ENCODE measurements at regions not wholly inside any gene's neighbourhood (a gene's known extent, or its start where the extent isn't known, plus 50 kb on each side); places are given as distances from the start of the nearest gene placed in this dataset.

DNA sequence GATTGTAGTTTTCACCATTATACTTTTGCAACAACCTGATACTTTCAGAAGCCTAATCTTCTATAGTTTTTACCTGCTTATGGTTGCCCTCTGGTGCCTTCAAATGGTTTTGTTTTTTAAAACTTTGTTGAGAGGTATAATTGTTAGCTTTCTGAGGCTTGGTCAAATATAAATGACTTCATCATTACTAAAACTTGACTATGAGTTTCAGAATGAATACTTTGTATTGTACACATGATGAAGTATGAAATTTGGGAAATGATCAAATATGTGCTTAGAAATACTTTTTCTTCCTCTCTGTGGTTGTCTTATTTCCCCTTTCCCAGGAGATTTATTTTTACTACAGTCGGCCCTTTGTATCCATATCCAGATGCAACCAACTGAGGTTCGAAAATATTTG, 151.8 kb upstream of the B3GALT2 start:
- no CpG with 5 or more reads among the region's 2 CpGs for WGBS (ENCODE audit: extremely low coverage, insufficient coverage, insufficient read length)

GRCh38 chr1:193335806-193336428, 149.5 kb upstream of the B3GALT2 start:
- Histone ChIP-seq H3K9ac (ENCODE audit: low read length) (no peak overlapping the region), H3K9me3 (ENCODE audit: insufficient read depth, low read depth, low read length) (no peaks in the 10 kb centered on the region), H2BK120ac (ENCODE audit: insufficient read depth, low read length, poor library complexity) (no peak overlapping the region), H4K8ac (ENCODE audit: low read depth, low read length) (no peak overlapping the region), H3K23ac (ENCODE audit: low read length) (no peak overlapping the region), H2AK5ac (ENCODE audit: low read length) (no peak overlapping the region), H3K79me2 (ENCODE audit: control insufficient read depth, insufficient read depth, low read length, poor library complexity) (no peaks in the 10 kb centered on the region), H3K79me1 (ENCODE audit: low read length) (no peaks in the 10 kb centered on the region), H3K18ac (ENCODE audit: low read length) (no peak overlapping the region), H2AFZ (ENCODE audit: insufficient read depth, low read length, poor library complexity) (no peak overlapping the region), H2BK5ac (ENCODE audit: low read depth, low read length, poor library complexity) (no peak overlapping the region), H3K4me3 (ENCODE audit: low read depth, low read length) (no peak overlapping the region), H3K4me2 (ENCODE audit: low read length) (no peak overlapping the region), H3K27me3 (ENCODE audit: insufficient read depth, low read length) (no peaks in the 10 kb centered on the region), H3K4me1 (ENCODE audit: control insufficient read depth in 1 of 2, insufficient read depth in 2 of 2, low read length in 2 of 2) (peaks cover 0 to 2% of the 10 kb centered on the region in 2 experiments), H2BK12ac (ENCODE audit: low read length) (no peak overlapping the region), H3K4ac (ENCODE audit: low read depth, low read length) (no peak overlapping the region), H4K12ac (ENCODE audit: low read depth, low read length) (no peak overlapping the region), H3K36me3 (ENCODE audit: control insufficient read depth in 1 of 2, insufficient read depth in 2 of 2, low read length in 2 of 2) (no peaks in the 10 kb centered on the region), H4K91ac (ENCODE audit: low read depth, low read length) (no peak overlapping the region), H3K27ac (ENCODE audit: low read depth, low read length) (no peak overlapping the region), H3K14ac (ENCODE audit: low read length) (no peak overlapping the region)
- peak in 1 of 2 donors; percentile 37 for DNase-seq
- no CpG with 5 or more reads among the region's 1 CpG for WGBS (ENCODE audit: extremely low coverage, insufficient coverage, insufficient read length)

More for the DNA sequence above, 151.8 kb upstream of the B3GALT2 start:
- no peaks in the 10 kb centered on the region for H3K36me3 ChIP-seq (ENCODE audit: control insufficient read depth in 1 of 2, insufficient read depth in 2 of 2, low read length in 2 of 2)
- no peak overlapping the region for H2BK5ac ChIP-seq (ENCODE audit: low read depth, low read length, poor library complexity)
- no peak overlapping the region for H3K4ac ChIP-seq (ENCODE audit: low read depth, low read length)
- H3K27me3 ChIP-seq (ENCODE audit: insufficient read depth, low read length): no peaks in the 10 kb centered on the region
- peaks cover 0 to 2% of the 10 kb centered on the region in 2 experiments for H3K4me1 ChIP-seq (ENCODE audit: control insufficient read depth in 1 of 2, insufficient read depth in 2 of 2, low read length in 2 of 2)
- no peak overlapping the region for H2AK5ac ChIP-seq (ENCODE audit: low read length)
- H3K18ac ChIP-seq (ENCODE audit: low read length): no peak overlapping the region
- H4K91ac ChIP-seq (ENCODE audit: low read depth, low read length): no peak overlapping the region
- no peak overlapping the region for H3K27ac ChIP-seq (ENCODE audit: low read depth, low read length)
- peak in 1 of 2 donors; percentile 13 for DNase-seq
- H3K9me3 ChIP-seq (ENCODE audit: insufficient read depth, low read depth, low read length): no peaks in the 10 kb centered on the region
- H3K9ac ChIP-seq (ENCODE audit: low read length): no peak overlapping the region
- H2AFZ ChIP-seq (ENCODE audit: insufficient read depth, low read length, poor library complexity): no peak overlapping the region
- H2BK120ac ChIP-seq (ENCODE audit: insufficient read depth, low read length, poor library complexity): no peak overlapping the region
- H4K8ac ChIP-seq (ENCODE audit: low read depth, low read length): no peak overlapping the region
- H3K79me1 ChIP-seq (ENCODE audit: low read length): no peaks in the 10 kb centered on the region
- H3K4me2 ChIP-seq (ENCODE audit: low read length): no peak overlapping the region
- no peak overlapping the region for H2BK12ac ChIP-seq (ENCODE audit: low read length)
- H4K12ac ChIP-seq (ENCODE audit: low read depth, low read length): no peak overlapping the region
- no peak overlapping the region for H3K23ac ChIP-seq (ENCODE audit: low read length)
- no peak overlapping the region for H3K4me3 ChIP-seq (ENCODE audit: low read depth, low read length)
- H3K14ac ChIP-seq (ENCODE audit: low read length): no peak overlapping the region
- H3K79me2 ChIP-seq (ENCODE audit: control insufficient read depth, insufficient read depth, low read length, poor library complexity): no peaks in the 10 kb centered on the region

DNA sequence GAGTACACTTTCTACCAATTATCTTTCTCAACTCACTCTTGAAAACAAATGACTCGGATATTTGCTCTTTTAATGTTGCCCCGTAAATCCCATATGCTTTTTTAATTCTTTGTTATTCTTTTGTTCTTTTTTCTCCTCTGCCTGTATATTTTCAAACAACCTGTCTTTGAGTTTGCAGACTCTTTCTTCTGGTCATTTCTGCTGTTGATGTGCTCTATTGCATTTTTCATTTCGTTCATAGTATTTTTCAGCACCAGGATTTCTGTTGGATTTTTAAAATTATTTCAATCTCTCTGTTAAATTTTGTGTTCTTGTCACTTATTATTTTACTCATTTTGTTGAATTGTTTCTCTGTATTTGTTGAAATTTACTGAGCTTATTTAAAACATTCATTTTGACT, 146.8 kb upstream of the B3GALT2 start:
- no peak overlapping the region for H3K23ac ChIP-seq (ENCODE audit: low read length)
- H3K79me2 ChIP-seq (ENCODE audit: control insufficient read depth, insufficient read depth, low read length, poor library complexity): no peaks in the 10 kb centered on the region
- H2AK5ac ChIP-seq (ENCODE audit: low read length): no peak overlapping the region
- no peak overlapping the region for H2BK120ac ChIP-seq (ENCODE audit: insufficient read depth, low read length, poor library complexity)
- H3K9ac ChIP-seq (ENCODE audit: low read length): no peak overlapping the region
- no peak overlapping the region for H4K91ac ChIP-seq (ENCODE audit: low read depth, low read length)
- no peak overlapping the region for H3K4me3 ChIP-seq (ENCODE audit: low read depth, low read length)
- no peak overlapping the region for H3K14ac ChIP-seq (ENCODE audit: low read length)
- no CpG with 5 or more reads among the region's 3 CpGs for WGBS (ENCODE audit: extremely low coverage, insufficient coverage, insufficient read length)
- no peak overlapping the region for H4K8ac ChIP-seq (ENCODE audit: low read depth, low read length)
- no peaks in the 10 kb centered on the region for H3K36me3 ChIP-seq (ENCODE audit: control insufficient read depth in 1 of 2, insufficient read depth in 2 of 2, low read length in 2 of 2)
- no peak overlapping the region for H2AFZ ChIP-seq (ENCODE audit: insufficient read depth, low read length, poor library complexity)
- H3K4me1 ChIP-seq (ENCODE audit: control insufficient read depth in 1 of 2, insufficient read depth in 2 of 2, low read length in 2 of 2): no peaks in the 10 kb centered on the region
- no peak overlapping the region for H3K27ac ChIP-seq (ENCODE audit: low read depth, low read length)
- no peak overlapping the region for H3K18ac ChIP-seq (ENCODE audit: low read length)
- H4K12ac ChIP-seq (ENCODE audit: low read depth, low read length): no peak overlapping the region
- no peak overlapping the region for H3K4me2 ChIP-seq (ENCODE audit: low read length)
- H2BK5ac ChIP-seq (ENCODE audit: low read depth, low read length, poor library complexity): no peak overlapping the region
- DNase-seq: no peak
- H3K9me3 ChIP-seq (ENCODE audit: insufficient read depth, low read depth, low read length): peaks cover 3% of the 10 kb centered on the region
- H3K27me3 ChIP-seq (ENCODE audit: insufficient read depth, low read length): no peaks in the 10 kb centered on the region
- no peak overlapping the region for H2BK12ac ChIP-seq (ENCODE audit: low read length)
- H3K4ac ChIP-seq (ENCODE audit: low read depth, low read length): no peak overlapping the region
- H3K79me1 ChIP-seq (ENCODE audit: low read length): no peaks in the 10 kb centered on the region

DNA sequence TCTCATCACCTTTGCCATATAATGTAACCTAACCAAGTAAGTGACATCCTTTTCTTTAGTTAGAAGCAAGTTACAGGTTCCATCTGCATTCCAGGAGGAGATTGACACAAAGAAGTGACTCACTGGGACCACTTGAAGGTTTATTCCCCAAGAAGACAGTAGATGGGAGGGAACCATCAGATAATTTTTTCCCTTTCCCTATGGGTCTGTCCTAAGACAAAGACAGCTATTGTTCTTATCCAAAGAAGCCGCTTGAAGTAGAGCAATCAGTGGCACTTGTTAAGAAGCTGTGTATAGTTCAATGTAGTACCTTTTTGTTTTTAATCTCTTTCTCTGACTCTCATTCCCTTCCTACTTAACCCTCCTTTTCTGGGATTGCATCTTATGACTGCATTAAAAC, 139.9 kb upstream of the B3GALT2 start:
- no peak overlapping the region for H3K9ac ChIP-seq (ENCODE audit: low read length)
- H4K91ac ChIP-seq (ENCODE audit: low read depth, low read length): no peak overlapping the region
- H2BK5ac ChIP-seq (ENCODE audit: low read depth, low read length, poor library complexity): no peak overlapping the region
- H3K79me1 ChIP-seq (ENCODE audit: low read length): peaks cover 4% of the 10 kb centered on the region
- no peaks in the 10 kb centered on the region for H3K27me3 ChIP-seq (ENCODE audit: insufficient read depth, low read length)
- H3K14ac ChIP-seq (ENCODE audit: low read length): no peak overlapping the region
- H2BK120ac ChIP-seq (ENCODE audit: insufficient read depth, low read length, poor library complexity): no peak overlapping the region
- H4K8ac ChIP-seq (ENCODE audit: low read depth, low read length): no peak overlapping the region
- H2AK5ac ChIP-seq (ENCODE audit: low read length): no peak overlapping the region
- H3K4ac ChIP-seq (ENCODE audit: low read depth, low read length): no peak overlapping the region
- H3K4me1 ChIP-seq (ENCODE audit: control insufficient read depth in 1 of 2, insufficient read depth in 2 of 2, low read length in 2 of 2): peaks cover 0 to 6% of the 10 kb centered on the region in 2 experiments
- H4K12ac ChIP-seq (ENCODE audit: low read depth, low read length): no peak overlapping the region
- no peak overlapping the region for H3K4me3 ChIP-seq (ENCODE audit: low read depth, low read length)
- no peak overlapping the region for H3K18ac ChIP-seq (ENCODE audit: low read length)
- H2BK12ac ChIP-seq (ENCODE audit: low read length): no peak overlapping the region
- no CpG with 5 or more reads among the region's 1 CpG for WGBS (ENCODE audit: extremely low coverage, insufficient coverage, insufficient read length)
- DNase-seq: no peak
- no peak overlapping the region for H3K4me2 ChIP-seq (ENCODE audit: low read length)
- no peak overlapping the region for H3K27ac ChIP-seq (ENCODE audit: low read depth, low read length)
- no peaks in the 10 kb centered on the region for H3K79me2 ChIP-seq (ENCODE audit: control insufficient read depth, insufficient read depth, low read length, poor library complexity)
- H2AFZ ChIP-seq (ENCODE audit: insufficient read depth, low read length, poor library complexity): no peak overlapping the region
- no peaks in the 10 kb centered on the region for H3K36me3 ChIP-seq (ENCODE audit: control insufficient read depth in 1 of 2, insufficient read depth in 2 of 2, low read length in 2 of 2)
- H3K9me3 ChIP-seq (ENCODE audit: insufficient read depth, low read depth, low read length): peaks cover 3% of the 10 kb centered on the region
- no peak overlapping the region for H3K23ac ChIP-seq (ENCODE audit: low read length)
